SK-N-SH (cell line): ENCODE measurements at regions not wholly inside any gene's neighbourhood (a gene's known extent, or its start where the extent isn't known, plus 50 kb on each side); places are given as distances from the start of the nearest gene placed in this dataset.
A peak's percentile ranks its signal among the peaks of the same experiment; 100 is the strongest.

Experiments used
- CTCF ChIA-PET: fragments of 300-600, 350-600 bp; formaldehyde crosslinking; extraction: SDS; loops from one replicate; lab custom pipeline; 2021; lab: Yijun Ruan, JAX
- POLR2A ChIA-PET: fragments of 350-600 bp; sonication (Branson Sonifier 250); formaldehyde crosslinking; extraction: SDS; loops from one replicate; lab custom pipeline; 2020; ENCODE audit warnings: antibody characterized with exemption, inconsistent platforms; lab: Yijun Ruan, JAX
- DNase-seq: peaks from one replicate; pipeline ENCODE4 v3.0.0; 2012
- H2AFZ ChIP-seq: fragments of 200-600 bp; sonication (generic); 2 replicates; pipeline ENCODE4 v1.8.1; 2016; ENCODE audit warnings: antibody characterized with exemption, mild to moderate bottlenecking, low read depth
- H3F3A ChIP-seq: fragments of 200-600 bp; sonication (generic); replicated peaks from 2 replicates; pipeline ENCODE3; 2016; ENCODE audit warnings: antibody characterized with exemption, mild to moderate bottlenecking; ENCODE audit not compliant: insufficient read depth
- H3K27ac ChIP-seq, 2 experiments: fragments of 200-500 bp in 1 of 2; fragments of 200-600 bp in 1 of 2; sonication (Bioruptor generic) in 1 of 2; sonication (generic), shearing (Covaris generic) in 1 of 2; 2 replicates each; pipeline versions ENCODE4 v1.5.1 to v1.6.1; 2014 to 2016; ENCODE audit warnings: low read depth in 2 of 2, inconsistent platforms in 1 of 2, low read length in 1 of 2, mild to moderate bottlenecking in 1 of 2, mixed read lengths in 1 of 2
- H3K27me3 ChIP-seq: fragments of 200-600 bp; sonication (generic), shearing (Covaris generic); 2 replicates; pipeline ENCODE4 v1.6.1; 2016; ENCODE audit warnings: mixed run types; ENCODE audit not compliant: insufficient read depth
- H3K36me3 ChIP-seq, 2 experiments: fragments of 200-500 bp in 1 of 2; fragments of 200-600 bp in 1 of 2; sonication (Bioruptor generic) in 1 of 2; sonication (generic) in 1 of 2; replicated peaks in 1 of 2; 2 replicates each; pipeline versions ENCODE3 to v1.5.1; 2014 to 2016; ENCODE audit warnings: low read length in 1 of 2, mild to moderate bottlenecking in 1 of 2; ENCODE audit not compliant: insufficient read depth in 2 of 2, control insufficient read depth in 1 of 2
- H3K4me1 ChIP-seq, 2 experiments: fragments of 200-500 bp in 1 of 2; fragments of 200-600 bp in 1 of 2; sonication (Bioruptor generic) in 1 of 2; sonication (generic), shearing (Covaris generic) in 1 of 2; 2 replicates each; pipeline versions ENCODE4 v1.5.1 to v1.6.1; 2014 to 2016; ENCODE audit warnings: low read depth in 1 of 2, low read length in 1 of 2, mixed run types in 1 of 2; ENCODE audit not compliant: insufficient read depth in 2 of 2, control insufficient read depth in 1 of 2
- H3K4me2 ChIP-seq: fragments of 200-600 bp; sonication (generic), shearing (Covaris generic); 2 replicates; pipeline ENCODE4 v1.6.1; 2017; ENCODE audit warnings: mixed run types
- H3K4me3 ChIP-seq, 2 experiments: fragments of 200-500 bp in 1 of 2; fragments of 200-600 bp in 1 of 2; sonication (Bioruptor generic) in 1 of 2; sonication (generic), shearing (Covaris generic) in 1 of 2; 2 replicates each; pipeline versions ENCODE4 v1.5.1 to v1.8.1; 2014 to 2016; ENCODE audit warnings: low read depth in 2 of 2, inconsistent platforms in 1 of 2, low read length in 1 of 2, mild to moderate bottlenecking in 1 of 2, mixed read lengths in 1 of 2, moderate library complexity in 1 of 2
- H3K79me2 ChIP-seq: fragments of 200-600 bp; sonication (generic); 2 replicates; pipeline ENCODE4 v1.8.1; 2017; ENCODE audit warnings: mild to moderate bottlenecking; ENCODE audit not compliant: insufficient read depth
- H3K9ac ChIP-seq: fragments of 200-600 bp; sonication (generic); 2 replicates; pipeline ENCODE4 v1.6.1; 2017; ENCODE audit warnings: mixed run types
- H3K9me2 ChIP-seq: fragments of 200-600 bp; sonication (generic); 2 replicates; pipeline ENCODE4 v1.6.1; 2017; ENCODE audit warnings: mixed run types
- H3K9me3 ChIP-seq: fragments of 200-600 bp; sonication (generic); 2 replicates; pipeline ENCODE4 v1.6.1; 2017; ENCODE audit warnings: mixed run types, mild to moderate bottlenecking, moderate library complexity
- H4K20me1 ChIP-seq: fragments of 200-600 bp; sonication (generic); 2 replicates; pipeline ENCODE4 v1.6.1; 2017; ENCODE audit warnings: mild to moderate bottlenecking, mixed run types; ENCODE audit not compliant: insufficient read depth
- ELF1 ChIP-seq: IDR thresholded peaks from 2 replicates; pipeline ENCODE4 v1.4.0; 2012
- EP300 ChIP-seq, 2 experiments: IDR thresholded peaks; 2 replicates each; pipeline versions ENCODE4 v1.4.0 to v1.6.1; 2012; ENCODE audit warnings: borderline replicate concordance in 1 of 2, low read depth in 1 of 2, low read length in 1 of 2
- EZH2phosphoT487 ChIP-seq: fragments of 200-600 bp; sonication (generic); IDR thresholded peaks from 2 replicates; pipeline ENCODE4 v1.6.1; 2017; ENCODE audit warnings: low read depth, mixed run types, mild to moderate bottlenecking, antibody characterized with exemption, moderate library complexity, borderline replicate concordance
- FOSL2 ChIP-seq: IDR thresholded peaks from 2 replicates; pipeline ENCODE4 v1.4.0; 2012; ENCODE audit warnings: low read depth, mild to moderate bottlenecking, moderate library complexity, borderline replicate concordance
- GATA2 ChIP-seq: sonication (generic); formaldehyde crosslinking; IDR thresholded peaks from 2 replicates; pipeline ENCODE4 v1.5.0; 2020; ENCODE audit warnings: mild to moderate bottlenecking, missing genetic modification reagents
- MEF2A ChIP-seq: IDR thresholded peaks from 2 replicates; pipeline ENCODE4 v1.4.0; 2012; ENCODE audit warnings: low read depth, borderline replicate concordance
- MXI1 ChIP-seq: IDR thresholded peaks from 2 replicates; pipeline ENCODE4 v1.6.1; 2012; ENCODE audit warnings: mild to moderate bottlenecking, low read depth, low read length, improper control_type of control experiment
- NFIC ChIP-seq: IDR thresholded peaks from 2 replicates; pipeline ENCODE4 v1.4.0; 2012; ENCODE audit warnings: borderline replicate concordance
- NRF1 ChIP-seq: IDR thresholded peaks from 2 replicates; pipeline ENCODE4 v1.6.1; 2012; ENCODE audit warnings: low read depth, mild to moderate bottlenecking, low read length
- POLR2AphosphoS5 ChIP-seq: IDR thresholded peaks from 2 replicates; pipeline ENCODE4 v1.6.1; 2012; ENCODE audit warnings: low read depth, low read length
- RCOR1 ChIP-seq: fragments of 150-350 bp; IDR thresholded peaks from 2 replicates; pipeline ENCODE4 v1.6.1; 2017; ENCODE audit warnings: antibody characterized with exemption, low read length
- RFX5 ChIP-seq: IDR thresholded peaks from 2 replicates; pipeline ENCODE4 v1.6.1; 2012; ENCODE audit warnings: mild to moderate bottlenecking, improper control_type of control experiment, low read length
- RXRA ChIP-seq: IDR thresholded peaks from 2 replicates; pipeline ENCODE4 v1.4.0; 2012; ENCODE audit warnings: low read depth, mild to moderate bottlenecking, borderline replicate concordance
- SIN3A ChIP-seq: IDR thresholded peaks from 2 replicates; pipeline ENCODE4 v1.6.1; 2012; ENCODE audit warnings: low read depth, mild to moderate bottlenecking, low read length, moderate library complexity, borderline replicate concordance
- TAF1 ChIP-seq: IDR thresholded peaks from 2 replicates; pipeline ENCODE4 v1.6.1; 2012; ENCODE audit warnings: low read depth, mild to moderate bottlenecking, low read length, moderate library complexity, borderline replicate concordance
- TCF12 ChIP-seq: IDR thresholded peaks from 2 replicates; pipeline ENCODE4 v1.4.0; 2012
- TEAD4 ChIP-seq: IDR thresholded peaks from 2 replicates; pipeline ENCODE4 v1.4.0; 2012; ENCODE audit warnings: mild to moderate bottlenecking, borderline replicate concordance; ENCODE audit not compliant: insufficient read depth
- WGBS: methylation state at CpG from one replicate; pipeline ENCODE4 v1.1.6; 2017; ENCODE audit warnings: low lambda C conversion rate; 5-methylcytosine and 5-hydroxymethylcytosine counted together
- TF ChIP-seq, protein P1 (sequence below): IDR thresholded peaks from 2 replicates; pipeline ENCODE4 v1.6.1; 2012; ENCODE audit warnings: mild to moderate bottlenecking, low read depth, low read length, moderate library complexity
- TF ChIP-seq, protein P2 (sequence below): IDR thresholded peaks from 2 replicates; pipeline ENCODE4; 2012
- TF ChIP-seq, protein P3 (sequence below): IDR thresholded peaks from 2 replicates; pipeline ENCODE4 v1.4.0; 2012; ENCODE audit warnings: low read depth, borderline replicate concordance
- TF ChIP-seq, protein P4 (sequence below): fragments of 200-600 bp; sonication (generic); IDR thresholded peaks from 2 replicates; pipeline ENCODE4 v1.6.1; 2017; ENCODE audit warnings: antibody characterized with exemption, mild to moderate bottlenecking, moderate library complexity

DNA sequence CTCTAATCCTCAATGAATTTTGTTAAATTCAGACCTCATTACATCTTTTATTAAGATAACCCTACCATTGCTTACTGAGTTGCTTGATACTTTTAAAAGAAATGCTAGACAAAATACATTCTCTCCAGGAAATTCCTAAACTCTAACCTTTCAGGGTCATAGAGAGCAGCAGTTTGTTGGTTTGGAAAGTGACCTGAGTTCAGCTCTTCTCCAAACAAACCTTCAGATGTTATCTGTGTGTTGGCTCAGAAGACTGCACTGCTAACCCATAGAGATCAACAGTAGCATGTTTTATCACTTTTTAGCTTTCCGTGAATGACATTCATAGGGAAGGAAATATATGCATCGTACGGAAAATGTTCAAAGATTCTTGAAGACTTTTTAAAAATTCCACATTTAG lies 101.8 kb upstream of the VEGFC start (continued):
- TF ChIP-seq SIN3A = no peak
- TF ChIP-seq, protein P1, sequence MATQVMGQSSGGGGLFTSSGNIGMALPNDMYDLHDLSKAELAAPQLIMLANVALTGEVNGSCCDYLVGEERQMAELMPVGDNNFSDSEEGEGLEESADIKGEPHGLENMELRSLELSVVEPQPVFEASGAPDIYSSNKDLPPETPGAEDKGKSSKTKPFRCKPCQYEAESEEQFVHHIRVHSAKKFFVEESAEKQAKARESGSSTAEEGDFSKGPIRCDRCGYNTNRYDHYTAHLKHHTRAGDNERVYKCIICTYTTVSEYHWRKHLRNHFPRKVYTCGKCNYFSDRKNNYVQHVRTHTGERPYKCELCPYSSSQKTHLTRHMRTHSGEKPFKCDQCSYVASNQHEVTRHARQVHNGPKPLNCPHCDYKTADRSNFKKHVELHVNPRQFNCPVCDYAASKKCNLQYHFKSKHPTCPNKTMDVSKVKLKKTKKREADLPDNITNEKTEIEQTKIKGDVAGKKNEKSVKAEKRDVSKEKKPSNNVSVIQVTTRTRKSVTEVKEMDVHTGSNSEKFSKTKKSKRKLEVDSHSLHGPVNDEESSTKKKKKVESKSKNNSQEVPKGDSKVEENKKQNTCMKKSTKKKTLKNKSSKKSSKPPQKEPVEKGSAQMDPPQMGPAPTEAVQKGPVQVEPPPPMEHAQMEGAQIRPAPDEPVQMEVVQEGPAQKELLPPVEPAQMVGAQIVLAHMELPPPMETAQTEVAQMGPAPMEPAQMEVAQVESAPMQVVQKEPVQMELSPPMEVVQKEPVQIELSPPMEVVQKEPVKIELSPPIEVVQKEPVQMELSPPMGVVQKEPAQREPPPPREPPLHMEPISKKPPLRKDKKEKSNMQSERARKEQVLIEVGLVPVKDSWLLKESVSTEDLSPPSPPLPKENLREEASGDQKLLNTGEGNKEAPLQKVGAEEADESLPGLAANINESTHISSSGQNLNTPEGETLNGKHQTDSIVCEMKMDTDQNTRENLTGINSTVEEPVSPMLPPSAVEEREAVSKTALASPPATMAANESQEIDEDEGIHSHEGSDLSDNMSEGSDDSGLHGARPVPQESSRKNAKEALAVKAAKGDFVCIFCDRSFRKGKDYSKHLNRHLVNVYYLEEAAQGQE = no peak
- TF ChIP-seq GATA2 (CRISPR knock-in tag) = no peak
- no peak for TF ChIP-seq POLR2AphosphoS5
- TF ChIP-seq, protein P2, sequence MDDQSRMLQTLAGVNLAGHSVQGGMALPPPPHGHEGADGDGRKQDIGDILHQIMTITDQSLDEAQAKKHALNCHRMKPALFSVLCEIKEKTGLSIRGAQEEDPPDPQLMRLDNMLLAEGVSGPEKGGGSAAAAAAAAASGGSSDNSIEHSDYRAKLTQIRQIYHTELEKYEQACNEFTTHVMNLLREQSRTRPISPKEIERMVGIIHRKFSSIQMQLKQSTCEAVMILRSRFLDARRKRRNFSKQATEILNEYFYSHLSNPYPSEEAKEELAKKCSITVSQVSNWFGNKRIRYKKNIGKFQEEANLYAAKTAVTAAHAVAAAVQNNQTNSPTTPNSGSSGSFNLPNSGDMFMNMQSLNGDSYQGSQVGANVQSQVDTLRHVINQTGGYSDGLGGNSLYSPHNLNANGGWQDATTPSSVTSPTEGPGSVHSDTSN = no peak
- TF ChIP-seq, protein P3, sequence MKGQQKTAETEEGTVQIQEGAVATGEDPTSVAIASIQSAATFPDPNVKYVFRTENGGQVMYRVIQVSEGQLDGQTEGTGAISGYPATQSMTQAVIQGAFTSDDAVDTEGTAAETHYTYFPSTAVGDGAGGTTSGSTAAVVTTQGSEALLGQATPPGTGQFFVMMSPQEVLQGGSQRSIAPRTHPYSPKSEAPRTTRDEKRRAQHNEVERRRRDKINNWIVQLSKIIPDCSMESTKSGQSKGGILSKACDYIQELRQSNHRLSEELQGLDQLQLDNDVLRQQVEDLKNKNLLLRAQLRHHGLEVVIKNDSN = no peak
- TF ChIP-seq RFX5 = no peak
- TF ChIP-seq, all 33 proteins: peak for 3

DNA sequence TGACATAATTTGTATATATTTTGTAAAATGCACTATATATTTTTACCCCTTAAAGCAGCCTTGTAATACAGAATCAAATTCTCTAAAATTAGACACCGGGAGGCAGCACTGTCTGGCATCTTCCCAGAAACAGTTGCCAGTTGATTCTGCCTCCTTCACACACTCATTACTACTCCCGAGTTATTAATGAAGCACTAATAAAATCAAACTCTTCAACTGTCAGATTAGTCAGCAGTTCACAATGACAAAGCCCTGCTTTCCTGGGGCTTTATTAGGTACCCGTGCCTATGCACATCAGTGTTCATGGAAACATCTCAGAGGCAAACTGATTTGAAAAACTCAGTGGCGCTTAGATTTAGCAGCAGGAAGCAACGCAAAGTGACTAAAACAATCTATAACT lies 103.5 kb upstream of the VEGFC start:
- POLR2A ChIA-PET = no interaction called here
- DNase-seq = no peak
- Histone ChIP-seq H3F3A (peaks cover 37% of the 10 kb centered on the region), H3K4me2 (peak overlapping the region; percentile 26; the same call in 1 of the 2 replicates)
- no peak for TF ChIP-seq SIN3A
- TF ChIP-seq RXRA = no peak
- no peak for TF ChIP-seq ELF1
- no peak for TF ChIP-seq RFX5
- TF ChIP-seq GATA2 (CRISPR knock-in tag) = no peak
- TF ChIP-seq MEF2A = peak; percentile 30; the same call in 1 of the 2 replicates
- no peak for TF ChIP-seq TEAD4
- TF ChIP-seq POLR2AphosphoS5 = peak; percentile 30; the same call in 1 of the 2 replicates
- peak; percentile 67; the same call in 1 of the 2 replicates for TF ChIP-seq NFIC
- TF ChIP-seq NRF1 = no peak
- TF ChIP-seq, protein P4, sequence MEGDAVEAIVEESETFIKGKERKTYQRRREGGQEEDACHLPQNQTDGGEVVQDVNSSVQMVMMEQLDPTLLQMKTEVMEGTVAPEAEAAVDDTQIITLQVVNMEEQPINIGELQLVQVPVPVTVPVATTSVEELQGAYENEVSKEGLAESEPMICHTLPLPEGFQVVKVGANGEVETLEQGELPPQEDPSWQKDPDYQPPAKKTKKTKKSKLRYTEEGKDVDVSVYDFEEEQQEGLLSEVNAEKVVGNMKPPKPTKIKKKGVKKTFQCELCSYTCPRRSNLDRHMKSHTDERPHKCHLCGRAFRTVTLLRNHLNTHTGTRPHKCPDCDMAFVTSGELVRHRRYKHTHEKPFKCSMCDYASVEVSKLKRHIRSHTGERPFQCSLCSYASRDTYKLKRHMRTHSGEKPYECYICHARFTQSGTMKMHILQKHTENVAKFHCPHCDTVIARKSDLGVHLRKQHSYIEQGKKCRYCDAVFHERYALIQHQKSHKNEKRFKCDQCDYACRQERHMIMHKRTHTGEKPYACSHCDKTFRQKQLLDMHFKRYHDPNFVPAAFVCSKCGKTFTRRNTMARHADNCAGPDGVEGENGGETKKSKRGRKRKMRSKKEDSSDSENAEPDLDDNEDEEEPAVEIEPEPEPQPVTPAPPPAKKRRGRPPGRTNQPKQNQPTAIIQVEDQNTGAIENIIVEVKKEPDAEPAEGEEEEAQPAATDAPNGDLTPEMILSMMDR = peak; percentile 18; the same call in 1 of the 2 replicates
- peak; percentile 30; the same call in 1 of the 2 replicates for TF ChIP-seq FOSL2
- no peak for TF ChIP-seq TAF1
- TF ChIP-seq EP300 (IDR thresholded peaks at IDR 0.05; ENCODE audit: borderline replicate concordance in 1 of 2, low read depth in 1 of 2, low read length in 1 of 2) = peak in 1 of 2 experiments; percentile 35; a peak in 1 of 4 replicates
- no peak for TF ChIP-seq EZH2phosphoT487
- TF ChIP-seq TCF12 = peak; percentile 50
- TF ChIP-seq RCOR1 = no peak
- TF ChIP-seq, protein P2 = peak; percentile 77
- no peak for TF ChIP-seq MXI1
- TF ChIP-seq, all 33 proteins: peak for 8
- H3K9me3 ChIP-seq = no peaks in the 10 kb centered on the region
- peak overlapping the region; percentile 32; the same call in 1 of the 2 replicates for H3K9ac ChIP-seq
- no peak overlapping the region for H3K4me3 ChIP-seq
- no peaks in the 10 kb centered on the region for H3K36me3 ChIP-seq
- H3K9me2 ChIP-seq = no peaks in the 10 kb centered on the region
- peak overlapping the region; percentile 44; the same call in 1 of the 2 replicates for H2AFZ ChIP-seq
- peaks cover 0 to 13% of the 10 kb centered on the region in 2 experiments; a peak in 2 of 4 replicates for H3K4me1 ChIP-seq
- peaks cover 14% of the 10 kb centered on the region for H3K79me2 ChIP-seq
- H4K20me1 ChIP-seq = no peaks in the 10 kb centered on the region
- no peaks in the 10 kb centered on the region for H3K27me3 ChIP-seq
- CTCF ChIA-PET = interaction anchor here (1.1 kb wide), 1 partner anchor 12 kb away, joined by 3 read pairs; no protein-coding TSS in a partner anchor
- H3K27ac ChIP-seq = peak overlapping the region; percentile 66 to 83
- WGBS = 21% methylated on average over 5 of the region's 5 CpGs
